Mesenchymal stem cell (in vitro differentiated cells and primary cell): ENCODE measurements at regions not wholly inside any gene's neighbourhood (a gene's known extent, or its start where the extent isn't known, plus 50 kb on each side); places are given as distances from the start of the nearest gene placed in this dataset.
A peak's percentile ranks its signal among the peaks of the same experiment; 100 is the strongest.

Experiments used
- DNase-seq: peaks from one replicate; pipeline ENCODE4 v3.0.0-alpha.2; 2013
- H2AFZ ChIP-seq: one replicate; pipeline ENCODE4 v1.6.1; 2013; ENCODE audit warnings: low read depth, mild to moderate bottlenecking, control low read depth, inconsistent platforms, low read length, moderate library complexity
- H2AK5ac ChIP-seq: 2 replicates; pipeline ENCODE4 v1.6.1; 2013; ENCODE audit warnings: low read length, moderate library complexity, mild to moderate bottlenecking, inconsistent platforms; ENCODE audit not compliant: severe bottlenecking
- H2BK120ac ChIP-seq: one replicate; pipeline ENCODE4 v1.6.1; 2013; ENCODE audit warnings: low read depth, mild to moderate bottlenecking, inconsistent platforms, low read length, moderate library complexity
- H2BK12ac ChIP-seq, 2 experiments: one replicate each; pipeline ENCODE4 v1.6.1; 2013; ENCODE audit warnings: inconsistent platforms in 2 of 2, low read length in 2 of 2, mild to moderate bottlenecking in 2 of 2, moderate library complexity in 2 of 2, control low read depth in 1 of 2
- H2BK15ac ChIP-seq: one replicate; pipeline ENCODE4 v1.6.1; 2013; ENCODE audit warnings: mild to moderate bottlenecking, low read depth, inconsistent platforms; ENCODE audit not compliant: poor library complexity, severe bottlenecking
- H2BK5ac ChIP-seq: 2 replicates; pipeline ENCODE4 v1.6.1; 2013; ENCODE audit warnings: low read depth, mild to moderate bottlenecking, low read length, control low read depth, inconsistent platforms; ENCODE audit not compliant: poor library complexity, severe bottlenecking
- H3K14ac ChIP-seq, 2 experiments: one replicate each; pipeline ENCODE4 v1.6.1; 2013; ENCODE audit warnings: inconsistent platforms in 2 of 2, low read length in 2 of 2, control low read depth in 1 of 2, mild to moderate bottlenecking in 1 of 2, moderate library complexity in 1 of 2
- H3K18ac ChIP-seq, 2 experiments: one replicate each; pipeline ENCODE4 v1.6.1; 2013; ENCODE audit warnings: inconsistent platforms in 2 of 2, low read length in 2 of 2, control low read depth in 1 of 2, low read depth in 1 of 2, mild to moderate bottlenecking in 1 of 2
- H3K23ac ChIP-seq, 2 experiments: one replicate each; pipeline ENCODE4 v1.6.1; 2013; ENCODE audit warnings: inconsistent platforms in 2 of 2, low read length in 2 of 2, mild to moderate bottlenecking in 2 of 2, moderate library complexity in 2 of 2, control low read depth in 1 of 2
- H3K27ac ChIP-seq: 2 replicates; pipeline ENCODE4 v1.5.1; 2013; ENCODE audit warnings: mild to moderate bottlenecking, moderate library complexity, low read length, control low read depth, inconsistent platforms; ENCODE audit not compliant: poor library complexity, severe bottlenecking
- H3K27me3 ChIP-seq, 2 experiments: 2 replicates each; pipeline versions ENCODE4 v1.6.1 to v1.7.0; 2013; ENCODE audit warnings: low read length in 2 of 2, mild to moderate bottlenecking in 2 of 2, moderate library complexity in 2 of 2, control low read depth in 1 of 2, inconsistent platforms in 1 of 2; ENCODE audit not compliant: control insufficient read depth in 1 of 2, insufficient read depth in 1 of 2
- H3K36me3 ChIP-seq, 2 experiments: 2 replicates each; pipeline versions ENCODE4 v1.6.1 to v1.7.0; 2013; ENCODE audit warnings: low read length in 2 of 2, control low read depth in 1 of 2, inconsistent platforms in 1 of 2, low read depth in 1 of 2, mild to moderate bottlenecking in 1 of 2; ENCODE audit not compliant: insufficient read depth in 2 of 2, control insufficient read depth in 1 of 2
- H3K4ac ChIP-seq, 2 experiments: one replicate each; pipeline ENCODE4 v1.6.1; 2013; ENCODE audit warnings: inconsistent platforms in 2 of 2, low read length in 2 of 2, mild to moderate bottlenecking in 2 of 2, moderate library complexity in 2 of 2, control low read depth in 1 of 2, low read depth in 1 of 2
- H3K4me1 ChIP-seq: 2 replicates; pipeline ENCODE4 v1.6.1; 2013; ENCODE audit warnings: low read depth, low read length, control low read depth; ENCODE audit not compliant: control insufficient read depth, insufficient read depth
- H3K4me2 ChIP-seq: 2 replicates; pipeline ENCODE4 v1.6.1; 2013; ENCODE audit warnings: low read length, mild to moderate bottlenecking, inconsistent platforms; ENCODE audit not compliant: poor library complexity, severe bottlenecking
- H3K4me3 ChIP-seq, 2 experiments: 2 replicates each; pipeline versions ENCODE4 v1.5.1 to v1.7.0; 2013; ENCODE audit warnings: low read length in 2 of 2, mild to moderate bottlenecking in 2 of 2, control low read depth in 1 of 2, low read depth in 1 of 2; ENCODE audit not compliant: insufficient read depth in 1 of 2
- H3K79me1 ChIP-seq: replicated peaks from 2 replicates; pipeline ENCODE4 v1.6.1; 2013; ENCODE audit warnings: mild to moderate bottlenecking, control low read depth, low read length, inconsistent platforms; ENCODE audit not compliant: poor library complexity, severe bottlenecking
- H3K9ac ChIP-seq: 2 replicates; pipeline ENCODE4 v1.7.0; 2013; ENCODE audit warnings: mild to moderate bottlenecking, low read length, moderate library complexity
- H3K9me3 ChIP-seq: 2 replicates; pipeline ENCODE4 v1.7.0; 2013; ENCODE audit warnings: mild to moderate bottlenecking, low read length; ENCODE audit not compliant: control insufficient read depth
- H4K8ac ChIP-seq: one replicate; pipeline ENCODE4 v1.6.1; 2013; ENCODE audit warnings: inconsistent platforms, mild to moderate bottlenecking, low read length, moderate library complexity
- H4K91ac ChIP-seq: one replicate; pipeline ENCODE4 v1.6.1; 2013; ENCODE audit warnings: mild to moderate bottlenecking, low read length, inconsistent platforms
- WGBS: methylation state at CpG from one replicate; pipeline ENCODE4 v1.1.7; 2013; ENCODE audit warnings: mixed read lengths; 5-methylcytosine and 5-hydroxymethylcytosine counted together

DNA sequence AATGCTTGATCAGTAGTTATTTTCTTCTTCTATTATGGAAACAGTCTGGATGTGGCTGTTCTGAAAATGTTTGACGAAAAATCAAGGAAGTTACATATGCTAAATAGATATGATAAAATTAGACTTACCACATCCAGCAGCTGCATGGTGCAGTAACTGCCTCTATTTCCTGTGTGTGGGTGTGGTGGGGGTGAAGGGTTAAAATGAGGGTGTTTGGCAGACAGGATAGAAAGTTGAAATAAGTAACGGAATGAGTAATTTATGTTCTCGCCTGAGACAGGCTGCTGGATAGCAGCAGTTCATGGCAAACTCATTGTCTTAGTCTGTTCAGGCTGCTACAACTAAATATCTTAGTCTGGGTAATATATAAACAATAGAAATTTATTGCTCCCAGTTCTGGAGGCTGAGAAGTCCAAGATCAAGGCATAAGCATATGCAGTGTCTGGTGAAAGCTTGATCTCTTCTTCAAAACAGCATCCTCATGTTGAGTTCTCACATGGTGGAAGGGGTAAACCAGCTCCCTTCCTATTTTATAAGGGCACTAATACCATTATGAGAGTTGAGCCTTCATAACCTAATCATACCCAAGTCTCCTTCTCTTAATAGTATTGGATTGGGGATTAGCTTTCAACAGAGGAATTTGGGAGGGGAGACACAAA lies 1248.9 kb downstream of the SLITRK5 start:
- Histone ChIP-seq H4K91ac (no peak overlapping the region), H3K27ac (no peak overlapping the region), H3K9ac (no peak overlapping the region), H3K14ac (no peak overlapping the region), H2BK5ac (no peak overlapping the region), H3K4me2 (no peak overlapping the region), H2AFZ (no peak overlapping the region), H2AK5ac (no peak overlapping the region), H2BK15ac (no peak overlapping the region), H3K36me3 (no peaks in the 10 kb centered on the region), H3K9me3 (peaks cover 23% of the 10 kb centered on the region), H3K4ac (no peak overlapping the region), H3K27me3 (no peaks in the 10 kb centered on the region), H3K18ac (no peak overlapping the region), H4K8ac (no peak overlapping the region), H3K4me1 (no peaks in the 10 kb centered on the region), H3K23ac (no peak overlapping the region), H2BK120ac (no peak overlapping the region), H3K79me1 (no peaks in the 10 kb centered on the region), H2BK12ac (no peak overlapping the region), H3K4me3 (no peak overlapping the region)
- WGBS, result no CpG with 5 or more reads among the region's 3 CpGs
- no peak for DNase-seq

DNA sequence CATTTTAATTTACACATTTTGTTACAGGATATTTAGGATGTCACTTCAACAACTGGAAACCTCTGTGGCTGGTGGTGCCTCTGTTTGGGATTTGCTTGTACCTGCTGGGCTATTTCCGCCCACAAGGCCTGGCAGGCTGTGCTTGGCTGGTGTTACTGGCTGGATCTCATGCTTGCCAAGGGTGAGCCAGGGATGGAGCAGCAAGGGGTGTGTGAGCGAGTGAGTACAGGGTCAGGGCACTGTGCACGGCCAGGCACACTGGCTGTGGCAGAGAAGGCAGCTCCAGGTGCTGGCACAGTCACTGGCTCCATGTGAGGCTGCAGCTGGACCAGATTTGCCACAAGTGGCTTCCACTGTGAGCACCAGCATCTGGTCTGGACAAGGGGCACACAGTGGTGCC lies 1254.8 kb downstream of the SLITRK5 start:
- Histone ChIP-seq H3K14ac (peak overlapping the region in 1 of 2 experiments; percentile 26), H3K9ac (no peak overlapping the region), H2BK5ac (no peak overlapping the region), H4K91ac (no peak overlapping the region), H3K36me3 (no peaks in the 10 kb centered on the region), H3K27me3 (no peaks in the 10 kb centered on the region), H2BK15ac (no peak overlapping the region), H2BK12ac (no peak overlapping the region), H2AK5ac (no peak overlapping the region), H3K9me3 (peaks cover 16% of the 10 kb centered on the region), H3K79me1 (no peaks in the 10 kb centered on the region), H2BK120ac (no peak overlapping the region), H3K4me2 (no peak overlapping the region), H4K8ac (no peak overlapping the region), H3K27ac (no peak overlapping the region), H3K4ac (no peak overlapping the region), H3K4me1 (no peaks in the 10 kb centered on the region), H2AFZ (peak overlapping the region; percentile 36), H3K23ac (no peak overlapping the region), H3K4me3 (no peak overlapping the region), H3K18ac (no peak overlapping the region)
- 83% methylated on average over 3 of the region's 3 CpGs for WGBS
- DNase-seq, result no peak

DNA sequence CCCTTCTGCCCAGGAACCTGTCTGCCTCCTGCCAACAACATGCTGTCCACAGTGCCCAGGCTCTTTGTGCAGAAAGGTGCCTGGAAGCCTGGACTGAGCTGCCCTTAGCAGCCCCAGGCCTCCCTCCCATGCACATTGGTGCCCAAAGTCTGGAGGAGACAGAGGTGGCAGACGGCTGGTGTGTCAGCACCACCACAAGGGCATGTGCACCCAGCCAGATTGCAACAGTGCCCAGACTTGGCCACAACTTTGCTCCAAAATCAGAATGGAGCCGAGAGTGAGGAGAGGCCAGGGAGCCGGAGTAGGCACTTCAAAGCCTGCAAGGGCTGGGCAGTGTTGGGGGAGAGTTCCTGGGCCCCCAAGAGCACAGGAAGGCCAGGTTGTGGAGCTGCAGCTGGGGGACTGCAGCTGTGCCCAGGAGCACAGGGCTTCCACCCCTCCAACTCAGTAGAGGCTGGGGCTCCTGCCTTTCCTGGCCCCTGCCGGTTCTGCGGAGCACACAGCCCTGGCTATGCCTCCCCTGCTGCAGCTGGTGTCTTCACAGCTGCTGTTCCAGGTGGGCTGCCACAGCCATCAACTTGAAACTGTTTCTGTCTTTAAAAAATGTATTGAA lies 1255.8 kb downstream of the SLITRK5 start:
- Histone ChIP-seq H2AK5ac (no peak overlapping the region), H4K8ac (no peak overlapping the region), H3K4me3 (no peak overlapping the region), H3K79me1 (no peaks in the 10 kb centered on the region), H3K36me3 (no peaks in the 10 kb centered on the region), H2BK15ac (no peak overlapping the region), H3K23ac (no peak overlapping the region), H3K9ac (no peak overlapping the region), H2AFZ (no peak overlapping the region), H3K14ac (no peak overlapping the region), H3K4me2 (no peak overlapping the region), H4K91ac (no peak overlapping the region), H2BK12ac (no peak overlapping the region), H3K18ac (no peak overlapping the region), H3K27me3 (no peaks in the 10 kb centered on the region), H3K4ac (no peak overlapping the region), H3K27ac (no peak overlapping the region), H2BK120ac (no peak overlapping the region), H3K4me1 (no peaks in the 10 kb centered on the region), H3K9me3 (peaks cover 16% of the 10 kb centered on the region), H2BK5ac (no peak overlapping the region)
- WGBS, result 99% methylated on average over 5 of the region's 5 CpGs
- no peak for DNase-seq

DNA sequence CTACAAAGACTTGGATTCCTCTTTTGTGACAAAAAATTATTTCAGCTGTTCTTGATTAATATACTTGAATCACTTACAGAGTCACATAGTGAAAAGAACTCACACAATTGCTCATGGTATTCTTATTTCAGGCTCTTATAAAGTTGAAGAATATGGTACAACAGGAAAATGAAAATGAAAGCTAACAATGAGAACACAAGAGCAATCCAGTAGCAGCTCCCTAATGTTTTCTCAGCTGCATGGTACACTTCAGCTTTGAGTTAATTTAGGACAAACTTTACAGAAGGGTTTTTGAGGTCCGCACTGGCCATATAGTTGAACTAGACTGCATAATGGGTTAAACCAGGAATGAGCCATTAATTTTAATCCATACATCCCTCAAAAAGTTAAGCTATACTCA lies 1261.8 kb downstream of the SLITRK5 start:
- Histone ChIP-seq H3K18ac (no peak overlapping the region), H2BK120ac (no peak overlapping the region), H3K4ac (no peak overlapping the region), H3K4me1 (no peaks in the 10 kb centered on the region), H2AK5ac (no peak overlapping the region), H4K8ac (no peak overlapping the region), H2BK5ac (no peak overlapping the region), H3K79me1 (no peaks in the 10 kb centered on the region), H4K91ac (no peak overlapping the region), H2AFZ (no peak overlapping the region), H3K27me3 (no peaks in the 10 kb centered on the region), H2BK12ac (no peak overlapping the region), H2BK15ac (no peak overlapping the region), H3K4me2 (no peak overlapping the region), H3K36me3 (no peaks in the 10 kb centered on the region), H3K9me3 (no peaks in the 10 kb centered on the region), H3K4me3 (no peak overlapping the region), H3K23ac (no peak overlapping the region), H3K9ac (no peak overlapping the region), H3K27ac (no peak overlapping the region), H3K14ac (no peak overlapping the region)
- whole genome bisulfite sequencing, result 93% methylated on average over 1 of the region's 1 CpG
- peak; percentile 2 for DNase-seq
